Right atrium auricular region (tissue), 2 donors: ENCODE measurements at regions not wholly inside any gene's neighbourhood (a gene's known extent, or its start where the extent isn't known, plus 50 kb on each side); places are given as distances from the start of the nearest gene placed in this dataset.

Source experiments
- DNase-seq: peaks from one replicate; pipeline ENCODE4 v3.0.0-alpha.2; 2019; ENCODE audit warnings: low spot score
- H3K27ac ChIP-seq, 2 donors: fragments of 200-600 bp; sonication (generic); 1 replicate in 1 of 2; 2 replicates in 1 of 2; pipeline ENCODE4 v1.5.1; 2016 to 2019
- H3K27me3 ChIP-seq, 2 donors: fragments of 200-600 bp; sonication (generic); one replicate each; pipeline versions ENCODE4 v1.5.1 to v1.6.0; 2017 to 2019
- H3K36me3 ChIP-seq: fragments of 200-600 bp; sonication (generic); one replicate; pipeline ENCODE4 v1.5.1; 2016
- H3K4me1 ChIP-seq, 2 donors: fragments of 200-600 bp; sonication (generic); one replicate each; pipeline versions ENCODE4 v1.5.1 to v1.6.0; 2017 to 2019
- H3K4me3 ChIP-seq, 2 donors: fragments of 200-600 bp; sonication (generic); 1 replicate in 1 of 2; 2 replicates in 1 of 2; pipeline ENCODE4 v1.5.1; 2017 to 2019; ENCODE audit warnings: mild to moderate bottlenecking in 1 of 2, moderate library complexity in 1 of 2
- H3K9me3 ChIP-seq, 2 donors: fragments of 200-600 bp; sonication (generic); one replicate each; pipeline ENCODE4 v1.5.1; 2019
- TF ChIP-seq, protein P1 (sequence below), 2 donors: fragments of 200-600 bp; sonication (generic); IDR thresholded peaks; one replicate each; pipeline ENCODE4 v1.5.1; 2019; ENCODE audit warnings: antibody characterized with exemption in 2 of 2

DNA sequence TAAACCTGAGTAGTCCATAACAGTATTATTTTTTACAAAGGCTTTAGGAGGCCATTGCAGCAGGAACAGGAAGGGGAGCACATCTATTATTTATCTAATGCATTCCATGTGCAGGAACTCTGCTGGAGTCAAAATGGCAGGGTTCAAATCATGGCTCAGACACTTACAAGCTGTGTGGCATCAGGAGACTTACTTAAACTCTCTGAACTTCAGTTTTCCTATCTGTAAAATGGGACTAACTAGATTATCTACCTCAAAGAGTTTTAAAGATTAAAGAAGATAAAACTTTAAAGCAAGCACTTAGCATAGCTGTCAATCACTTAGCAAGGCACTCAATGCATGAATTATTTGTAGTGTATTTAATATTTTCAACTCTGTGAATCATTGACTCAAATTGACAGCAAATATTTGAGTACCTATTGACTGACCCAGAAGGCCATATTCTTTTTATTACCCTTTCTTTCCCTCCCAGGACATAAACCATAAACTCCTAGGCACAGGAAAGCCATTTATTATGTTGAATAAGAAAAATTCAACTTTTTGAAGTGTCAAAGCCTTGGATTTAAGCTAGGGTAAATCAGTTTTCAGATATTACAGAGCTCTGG, 115.8 kb upstream of the FAM204A start:
- no peaks in the 10 kb centered on the region for H3K36me3 ChIP-seq
- H3K27me3 ChIP-seq = no peaks in the 10 kb centered on the region
- TF ChIP-seq, protein P1, sequence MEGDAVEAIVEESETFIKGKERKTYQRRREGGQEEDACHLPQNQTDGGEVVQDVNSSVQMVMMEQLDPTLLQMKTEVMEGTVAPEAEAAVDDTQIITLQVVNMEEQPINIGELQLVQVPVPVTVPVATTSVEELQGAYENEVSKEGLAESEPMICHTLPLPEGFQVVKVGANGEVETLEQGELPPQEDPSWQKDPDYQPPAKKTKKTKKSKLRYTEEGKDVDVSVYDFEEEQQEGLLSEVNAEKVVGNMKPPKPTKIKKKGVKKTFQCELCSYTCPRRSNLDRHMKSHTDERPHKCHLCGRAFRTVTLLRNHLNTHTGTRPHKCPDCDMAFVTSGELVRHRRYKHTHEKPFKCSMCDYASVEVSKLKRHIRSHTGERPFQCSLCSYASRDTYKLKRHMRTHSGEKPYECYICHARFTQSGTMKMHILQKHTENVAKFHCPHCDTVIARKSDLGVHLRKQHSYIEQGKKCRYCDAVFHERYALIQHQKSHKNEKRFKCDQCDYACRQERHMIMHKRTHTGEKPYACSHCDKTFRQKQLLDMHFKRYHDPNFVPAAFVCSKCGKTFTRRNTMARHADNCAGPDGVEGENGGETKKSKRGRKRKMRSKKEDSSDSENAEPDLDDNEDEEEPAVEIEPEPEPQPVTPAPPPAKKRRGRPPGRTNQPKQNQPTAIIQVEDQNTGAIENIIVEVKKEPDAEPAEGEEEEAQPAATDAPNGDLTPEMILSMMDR (IDR thresholded peaks at IDR 0.05) = no peak
- DNase-seq = no peak
- no peak overlapping the region for H3K27ac ChIP-seq
- H3K4me1 ChIP-seq = no peaks in the 10 kb centered on the region
- H3K4me3 ChIP-seq = no peak overlapping the region
- H3K9me3 ChIP-seq = no peaks in the 10 kb centered on the region

DNA sequence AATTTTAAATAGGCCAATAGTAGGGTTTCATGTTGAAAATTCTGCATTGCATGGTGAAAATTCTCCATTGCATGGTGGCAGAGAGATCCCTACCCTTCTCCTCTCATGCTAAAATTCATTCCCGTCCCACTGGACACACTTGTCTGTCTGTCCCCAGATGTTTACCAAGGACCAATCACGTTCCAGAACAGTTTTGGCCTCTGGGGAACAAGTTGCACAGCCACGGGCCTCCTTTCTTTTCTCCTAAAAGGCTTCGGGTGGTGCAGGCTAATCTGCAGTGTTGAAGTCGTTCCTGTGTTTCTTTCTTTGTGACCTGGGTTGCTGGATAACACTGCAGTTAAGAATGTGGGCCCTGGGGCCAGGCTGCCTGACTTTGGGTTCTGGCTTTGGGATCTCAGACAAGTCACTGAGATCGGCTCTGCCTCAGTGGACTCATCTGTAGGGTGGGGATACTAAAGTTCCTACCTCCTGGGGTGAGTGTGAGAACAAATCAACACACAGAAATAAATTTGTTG, 113.1 kb upstream of the FAM204A start:
- no peak overlapping the region for H3K27ac ChIP-seq
- TF ChIP-seq, protein P1 (IDR thresholded peaks at IDR 0.05) = no peak
- H3K9me3 ChIP-seq = peaks cover 0 to 11% of the 10 kb centered on the region in 2 donors
- H3K4me3 ChIP-seq = no peak overlapping the region
- no peaks in the 10 kb centered on the region for H3K4me1 ChIP-seq
- no peaks in the 10 kb centered on the region for H3K36me3 ChIP-seq
- no peaks in the 10 kb centered on the region for H3K27me3 ChIP-seq
- no peak for DNase-seq

DNA sequence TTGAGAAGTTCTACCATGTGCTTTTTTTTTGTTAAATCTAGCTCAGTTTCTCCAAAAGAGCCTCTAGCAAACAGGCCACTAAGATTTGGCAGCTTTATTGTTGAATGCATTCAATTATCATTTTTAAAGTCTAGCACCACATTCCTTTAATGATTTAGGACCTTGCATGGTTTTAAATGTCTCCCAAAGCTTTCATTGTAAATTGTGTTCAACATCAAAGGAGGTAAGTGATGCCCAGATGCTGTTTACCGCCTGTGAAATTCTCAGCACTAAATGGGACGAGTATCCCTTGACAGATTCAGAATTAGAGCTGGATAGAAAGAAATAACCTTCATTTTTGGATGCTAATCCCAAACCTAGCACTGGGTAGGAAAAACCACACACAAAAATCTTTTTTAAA, 112.1 kb upstream of the FAM204A start:
- no peaks in the 10 kb centered on the region for H3K36me3 ChIP-seq
- TF ChIP-seq, protein P1 (IDR thresholded peaks at IDR 0.05) = no peak

DNA sequence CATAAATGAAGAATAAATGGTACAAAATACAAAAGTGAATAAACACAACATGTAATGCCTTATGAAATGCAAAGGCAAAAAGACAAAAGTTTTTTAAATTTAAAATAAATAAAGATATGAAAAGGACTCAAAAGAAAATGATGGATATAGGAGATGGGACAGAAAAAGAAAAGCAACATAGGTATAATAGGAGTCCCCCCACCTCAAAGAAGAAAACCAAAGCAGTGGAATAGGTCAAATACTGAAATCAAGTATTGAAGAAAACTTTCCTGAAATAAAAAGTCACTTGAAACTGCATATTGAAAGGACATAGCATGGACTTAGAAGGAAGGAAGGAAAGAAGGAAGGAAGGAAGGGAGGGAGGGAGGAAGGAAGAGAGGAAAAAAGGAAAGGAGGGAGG, 110.0 kb upstream of the FAM204A start:
- TF ChIP-seq, protein P1 (IDR thresholded peaks at IDR 0.05) = no peak

More for the DNA sequence above, 112.1 kb upstream of the FAM204A start:
- Histone ChIP-seq H3K4me1 (no peaks in the 10 kb centered on the region), H3K9me3 (peaks cover 0 to 11% of the 10 kb centered on the region in 2 donors), H3K4me3 (no peak overlapping the region), H3K27ac (no peak overlapping the region), H3K27me3 (no peaks in the 10 kb centered on the region)
- no peak for DNase-seq

DNA sequence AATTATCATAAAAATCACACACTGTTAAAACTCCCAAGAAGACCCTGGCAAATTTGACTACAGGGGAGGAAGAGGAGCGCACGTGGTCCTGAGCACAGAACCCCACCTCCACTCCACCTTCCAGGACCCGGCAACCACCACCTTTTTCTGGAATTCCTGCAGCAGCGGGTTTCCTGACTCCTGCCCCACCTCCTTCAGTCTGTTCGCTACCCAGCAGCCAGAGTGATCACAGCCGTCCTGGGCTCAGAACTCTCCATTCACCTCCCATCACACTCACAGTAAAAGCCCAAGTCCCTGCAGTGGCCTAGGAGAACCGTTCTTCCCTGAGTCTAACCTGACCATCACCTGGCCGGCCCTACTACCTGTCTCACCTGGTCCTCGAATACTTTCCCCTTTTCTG, 107.4 kb upstream of the FAM204A start:
- Histone ChIP-seq H3K9me3 (peaks cover 0 to 11% of the 10 kb centered on the region in 2 donors), H3K36me3 (no peaks in the 10 kb centered on the region), H3K4me3 (no peak overlapping the region), H3K27me3 (no peaks in the 10 kb centered on the region), H3K4me1 (no peaks in the 10 kb centered on the region), H3K27ac (no peak overlapping the region)
- no peak for DNase-seq
- TF ChIP-seq, protein P1 (IDR thresholded peaks at IDR 0.05) = no peak

More for the DNA sequence above, 110.0 kb upstream of the FAM204A start:
- Histone ChIP-seq H3K4me1 (no peaks in the 10 kb centered on the region), H3K4me3 (no peak overlapping the region), H3K27ac (no peak overlapping the region), H3K27me3 (no peaks in the 10 kb centered on the region), H3K9me3 (peaks cover 0 to 11% of the 10 kb centered on the region in 2 donors), H3K36me3 (no peaks in the 10 kb centered on the region)
- DNase-seq = no peak

DNA sequence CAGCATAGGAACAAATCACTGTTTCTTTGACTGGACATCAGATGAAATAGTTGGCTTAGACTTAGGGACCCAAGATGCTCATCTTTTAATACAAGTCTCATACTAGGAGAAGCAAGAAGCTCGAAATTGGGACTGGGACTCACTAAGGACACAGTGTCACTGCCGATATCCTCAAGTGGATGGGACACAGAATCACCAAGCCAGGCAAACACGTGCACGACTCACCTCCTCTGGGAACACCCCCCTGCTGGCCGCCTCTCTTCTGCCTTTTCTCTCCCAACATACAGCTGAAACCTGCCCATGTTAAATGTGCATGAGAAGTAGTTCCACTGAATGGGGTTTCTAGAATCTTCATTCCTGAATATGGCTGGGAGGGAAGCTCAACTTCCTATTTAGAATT, 106.6 kb upstream of the FAM204A start:
- Histone ChIP-seq H3K9me3 (peaks cover 0 to 11% of the 10 kb centered on the region in 2 donors), H3K27ac (no peak overlapping the region), H3K4me1 (no peaks in the 10 kb centered on the region), H3K36me3 (no peaks in the 10 kb centered on the region), H3K4me3 (no peak overlapping the region), H3K27me3 (no peaks in the 10 kb centered on the region)
- no peak for DNase-seq
- TF ChIP-seq, protein P1 (IDR thresholded peaks at IDR 0.05) = no peak
